GM12878 (cell line): ENCODE measurements at regions not wholly inside any gene's neighbourhood (a gene's known extent, or its start where the extent isn't known, plus 50 kb on each side); places are given as distances from the start of the nearest gene placed in this dataset.

Source experiments
- ATAC-seq: fragments of 200-7000 bp; cut with Tn5 transposase; 3 replicates; pipeline ENCODE4 v1.9.1; 2020; ENCODE audit warnings: mild to moderate bottlenecking, moderate library complexity
- BruUV-seq: library from RNA; stranded (reverse); fragments of 400-500 nt; replicated peaks from 2 replicates; lab custom pipeline; 2021; lab: Mats Ljungman, UMichigan
- CTCF ChIA-PET: fragments of 300-600 bp; sonication (Branson Sonifier 250); formaldehyde crosslinking; extraction: SDS; loops from one replicate; lab custom pipeline; 2021; ENCODE audit warnings: inconsistent platforms; lab: Yijun Ruan, JAX
- POLR2A ChIA-PET: fragments of 350-600 bp; formaldehyde crosslinking; extraction: SDS; loops from one replicate; lab custom pipeline; 2021; ENCODE audit warnings: inconsistent platforms; lab: Charles Lee
- RAD21 ChIA-PET: fragments of 300-600 bp; sonication (Branson Sonifier 250); formaldehyde crosslinking; loops from one replicate; lab custom pipeline; 2023; ENCODE audit warnings: antibody characterized with exemption; ENCODE audit not compliant: unreplicated experiment; lab: Charles Lee
- SMC1A ChIA-PET: fragments of 300-600 bp; sonication (Branson Sonifier 250); formaldehyde crosslinking; loops from one replicate; lab custom pipeline; 2023; ENCODE audit not compliant: unreplicated experiment, uncharacterized antibody; lab: Charles Lee
- DNase-seq: peaks from one replicate; pipeline ENCODE4 v3.0.0-alpha.2; 2011; ENCODE audit warnings: low read depth, low spot score
- FAIRE-seq: peaks from 3 replicates; lab custom pipeline; 2011; peaks lifted over from hg19 to GRCh38; lab: Jason Lieb, UNC
- H2AFZ ChIP-seq: 2 replicates; pipeline ENCODE4 v1.6.0; 2011; ENCODE audit warnings: low read depth, low read length, control low read depth; ENCODE audit not compliant: control insufficient read depth
- H3K27ac ChIP-seq: 2 replicates; pipeline ENCODE4 v1.5.1; 2011; ENCODE audit warnings: control low read depth; ENCODE audit not compliant: control insufficient read depth, insufficient read depth
- H3K27me3 ChIP-seq, 2 experiments: replicated peaks in 1 of 2; 2 replicates each; pipeline versions ENCODE4 v1.6.0 to v1.6.1; 2011; ENCODE audit warnings: low read length in 1 of 2; ENCODE audit not compliant: control insufficient read depth in 2 of 2, insufficient read depth in 2 of 2
- H3K36me3 ChIP-seq, 2 experiments: 2 replicates each; pipeline ENCODE4 v1.5.1; 2011; ENCODE audit warnings: low read length in 1 of 2; ENCODE audit not compliant: control insufficient read depth in 2 of 2, insufficient read depth in 2 of 2
- H3K4me1 ChIP-seq: 2 replicates; pipeline ENCODE4 v1.6.1; 2011; ENCODE audit warnings: mild to moderate bottlenecking, low read length, moderate library complexity, mixed read lengths; ENCODE audit not compliant: control insufficient read depth, insufficient read depth
- H3K4me2 ChIP-seq: 2 replicates; pipeline ENCODE4 v1.6.0; 2011; ENCODE audit warnings: control low read depth; ENCODE audit not compliant: control insufficient read depth, insufficient read depth
- H3K4me3 ChIP-seq: fragments of 200-600 bp; sonication (generic); 2 replicates; pipeline ENCODE4 v1.5.1; 2016
- H3K79me2 ChIP-seq: 2 replicates; pipeline ENCODE4 v1.6.0; 2011; ENCODE audit warnings: low read length; ENCODE audit not compliant: control insufficient read depth, insufficient read depth
- H3K9ac ChIP-seq: 2 replicates; pipeline ENCODE4 v1.8.0; 2011; ENCODE audit warnings: low read length, control low read depth, mixed read lengths; ENCODE audit not compliant: control insufficient read depth, insufficient read depth
- H3K9me3 ChIP-seq: replicated peaks from 3 replicates; pipeline ENCODE4 v1.5.1; 2011; ENCODE audit warnings: mild to moderate bottlenecking, low read length; ENCODE audit not compliant: control insufficient read depth, insufficient read depth
- H4K20me1 ChIP-seq: 2 replicates; pipeline ENCODE4 v1.6.0; 2011; ENCODE audit not compliant: control insufficient read depth, insufficient read depth
- BCLAF1 ChIP-seq: fragments of 450-650 bp; IDR thresholded peaks from 2 replicates; pipeline ENCODE4 v1.6.1; 2017; ENCODE audit warnings: antibody characterized with exemption, mild to moderate bottlenecking, moderate library complexity
- BHLHE40 ChIP-seq, 2 experiments: fragments of 450-650 bp in 1 of 2; IDR thresholded peaks; 2 replicates each; pipeline ENCODE4 v1.6.1; 2011 to 2017; ENCODE audit warnings: low read depth in 2 of 2, borderline replicate concordance in 1 of 2, improper control_type of control experiment in 1 of 2, low read length in 1 of 2, mild to moderate bottlenecking in 1 of 2
- CHD1 ChIP-seq: IDR thresholded peaks from 2 replicates; pipeline ENCODE4 v1.6.1; 2012; ENCODE audit warnings: low read depth, low read length, improper control_type of control experiment
- NRF1 ChIP-seq: conservative IDR thresholded peaks from 2 replicates; pipeline ENCODE4 v1.6.1; 2011; ENCODE audit warnings: mild to moderate bottlenecking, low read depth, low read length, improper control_type of control experiment
- POU2F2 ChIP-seq: IDR thresholded peaks from 3 replicates; pipeline ENCODE4 v1.6.1; 2011; ENCODE audit warnings: low read depth, mild to moderate bottlenecking, low read length, borderline replicate concordance
- REST ChIP-seq: IDR thresholded peaks from 2 replicates; pipeline ENCODE4 v1.6.1; 2012; ENCODE audit warnings: mild to moderate bottlenecking, low read depth, low read length
- RFX5 ChIP-seq: IDR thresholded peaks from 2 replicates; pipeline ENCODE4 v1.6.1; 2011; ENCODE audit warnings: low read depth, low read length, improper control_type of control experiment
- TARDBP ChIP-seq: IDR thresholded peaks from 2 replicates; pipeline ENCODE4 v1.6.1; 2016; ENCODE audit warnings: borderline replicate concordance
- USF1 ChIP-seq: IDR thresholded peaks from 2 replicates; pipeline ENCODE4 v1.6.1; 2011; ENCODE audit warnings: borderline replicate concordance, low read depth, mild to moderate bottlenecking, moderate library complexity, mixed read lengths, low read length; ENCODE audit not compliant: insufficient read depth; ENCODE audit errors: extremely low read length
- WGBS: methylation state at CpG from one replicate; pipeline ENCODE4 v1.1.6; 2016; ENCODE audit warnings: low lambda C conversion rate; ENCODE audit not compliant: insufficient replicate concordance, insufficient coverage; ENCODE audit errors: missing lambda C conversion rate; 5-methylcytosine and 5-hydroxymethylcytosine counted together
- in situ Hi-C: fragments of 300-500 bp; cut with MboI; formaldehyde crosslinking; loops from 9 replicates; pipeline ENCODE4 v1.14.3; 2018; ENCODE audit warnings: mixed read lengths
- intact Hi-C: fragments of 100-400 bp; cut with micrococcal nuclease; formaldehyde crosslinking; loops from one replicate; pipeline ENCODE4 v1.14.2; 2022; ENCODE audit not compliant: unreplicated experiment
- TF ChIP-seq, protein P1 (sequence below): fragments of 450-650 bp; IDR thresholded peaks from 2 replicates; pipeline ENCODE4 v1.6.1; 2018; ENCODE audit warnings: mild to moderate bottlenecking, low read depth, moderate library complexity; ENCODE audit not compliant: partially characterized antibody

DNA sequence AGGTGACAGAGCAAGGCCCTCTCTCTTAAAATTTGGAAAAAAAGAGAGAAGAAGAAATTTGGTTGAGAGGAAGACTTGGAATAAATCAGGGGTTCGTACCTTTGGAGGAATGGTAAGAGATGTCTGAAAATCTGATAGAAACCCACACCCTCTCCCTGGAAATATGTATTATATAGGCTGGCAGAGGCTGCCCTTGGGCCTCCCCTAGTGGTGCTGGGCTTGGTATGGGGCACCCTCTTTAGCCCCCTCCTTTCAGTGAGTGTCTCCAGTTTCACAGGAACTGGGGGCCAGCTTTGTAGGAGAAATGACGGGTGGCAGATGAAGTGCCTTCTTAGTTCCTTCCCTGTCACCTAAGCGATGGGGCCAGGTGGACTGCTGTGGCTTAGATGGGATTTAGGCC lies 82.9 kb upstream of the SLC2A1 start:
- Histone ChIP-seq H4K20me1 (no peaks in the 10 kb centered on the region), H3K79me2 (no peaks in the 10 kb centered on the region), H3K4me3 (no peak overlapping the region)
- POLR2A ChIA-PET, result no interaction called here
- 60% methylated on average over 3 of the region's 3 CpGs for WGBS
- intact Hi-C loops, result no loop called here
- BruUV-seq, result no TSS peak
- ATAC-seq, result no peak
- TF ChIP-seq REST, result no peak
- no peak for TF ChIP-seq RFX5
- TF ChIP-seq BCLAF1, result no peak
- no peak for TF ChIP-seq BHLHE40 (IDR thresholded peaks at IDR 0.05; ENCODE audit: borderline replicate concordance in 1 of 2, low read depth in 2 of 2, low read length in 1 of 2)
- no peak for TF ChIP-seq POU2F2
- TF ChIP-seq USF1, result no peak
- TF ChIP-seq, protein P1, sequence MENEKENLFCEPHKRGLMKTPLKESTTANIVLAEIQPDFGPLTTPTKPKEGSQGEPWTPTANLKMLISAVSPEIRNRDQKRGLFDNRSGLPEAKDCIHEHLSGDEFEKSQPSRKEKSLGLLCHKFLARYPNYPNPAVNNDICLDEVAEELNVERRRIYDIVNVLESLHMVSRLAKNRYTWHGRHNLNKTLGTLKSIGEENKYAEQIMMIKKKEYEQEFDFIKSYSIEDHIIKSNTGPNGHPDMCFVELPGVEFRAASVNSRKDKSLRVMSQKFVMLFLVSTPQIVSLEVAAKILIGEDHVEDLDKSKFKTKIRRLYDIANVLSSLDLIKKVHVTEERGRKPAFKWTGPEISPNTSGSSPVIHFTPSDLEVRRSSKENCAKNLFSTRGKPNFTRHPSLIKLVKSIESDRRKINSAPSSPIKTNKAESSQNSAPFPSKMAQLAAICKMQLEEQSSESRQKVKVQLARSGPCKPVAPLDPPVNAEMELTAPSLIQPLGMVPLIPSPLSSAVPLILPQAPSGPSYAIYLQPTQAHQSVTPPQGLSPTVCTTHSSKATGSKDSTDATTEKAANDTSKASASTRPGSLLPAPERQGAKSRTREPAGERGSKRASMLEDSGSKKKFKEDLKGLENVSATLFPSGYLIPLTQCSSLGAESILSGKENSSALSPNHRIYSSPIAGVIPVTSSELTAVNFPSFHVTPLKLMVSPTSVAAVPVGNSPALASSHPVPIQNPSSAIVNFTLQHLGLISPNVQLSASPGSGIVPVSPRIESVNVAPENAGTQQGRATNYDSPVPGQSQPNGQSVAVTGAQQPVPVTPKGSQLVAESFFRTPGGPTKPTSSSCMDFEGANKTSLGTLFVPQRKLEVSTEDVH, result no peak
- TF ChIP-seq CHD1, result no peak
- TF ChIP-seq NRF1, result no peak
- TF ChIP-seq TARDBP, result no peak
- TF ChIP-seq, all 136 proteins: peak for 0
- RAD21 ChIA-PET, result interaction anchor here (1.1 kb wide), 1 partner anchor 128 kb away, joined by 3 read pairs; no protein-coding TSS in a partner anchor
- CTCF ChIA-PET, result interaction anchor here (0.6 kb wide), 1 partner anchor 89 kb away, joined by 3 read pairs; no protein-coding TSS in a partner anchor
- FAIRE-seq (no peak), DNase-seq (no peak)
- Histone ChIP-seq H3K36me3 (no peaks in the 10 kb centered on the region), H3K27ac (no peak overlapping the region), H3K9me3 (no peaks in the 10 kb centered on the region), H3K4me2 (no peak overlapping the region), H3K9ac (no peak overlapping the region), H2AFZ (no peak overlapping the region), H3K27me3 (no peaks in the 10 kb centered on the region; a peak in 2 of 4 replicates), H3K4me1 (no peaks in the 10 kb centered on the region)
- SMC1A ChIA-PET, result interaction anchor here (0.5 to 2.3 kb wide), 5 partner anchors 32 to 952 kb away, joined by 3 to 7 read pairs (median 4); no protein-coding TSS in a partner anchor
- in situ Hi-C loops, result no loop called here
